Calu3 (cell line): ENCODE measurements at regions not wholly inside any gene's neighbourhood (a gene's known extent, or its start where the extent isn't known, plus 50 kb on each side); places are given as distances from the start of the nearest gene placed in this dataset.

ENCODE experiments used
- BruUV-seq: library from RNA; stranded (reverse); fragments of 400-500 nt; replicated peaks from 2 replicates; lab custom pipeline; 2021; lab: Mats Ljungman, UMichigan
- CTCF ChIA-PET: fragments of 300-600 bp; sonication (Branson Sonifier 250); formaldehyde crosslinking; loops from one replicate; lab custom pipeline; 2022; ENCODE audit warnings: antibody characterized with exemption; lab: Charles Lee
- DNase-seq: peaks from one replicate; pipeline ENCODE4 v3.0.0; 2022
- H3K27ac Mint-ChIP-seq: one replicate; pipeline ENCODE4 v1.8.0; 2022; ENCODE audit warnings: mixed read lengths; ENCODE audit not compliant: unreplicated experiment
- H3K27me3 Mint-ChIP-seq: one replicate; pipeline ENCODE4 v1.8.0; 2022; ENCODE audit warnings: mixed read lengths; ENCODE audit not compliant: unreplicated experiment
- H3K36me3 Mint-ChIP-seq: one replicate; pipeline ENCODE4 v1.8.0; 2022; ENCODE audit warnings: mild to moderate bottlenecking, moderate library complexity, mixed read lengths; ENCODE audit not compliant: insufficient read depth, unreplicated experiment
- H3K4me1 Mint-ChIP-seq: one replicate; pipeline ENCODE4 v1.8.0; 2022; ENCODE audit warnings: mild to moderate bottlenecking, low read depth, mixed read lengths; ENCODE audit not compliant: unreplicated experiment
- H3K4me3 Mint-ChIP-seq: one replicate; pipeline ENCODE4 v1.8.0; 2022; ENCODE audit warnings: mild to moderate bottlenecking, low read depth, moderate library complexity, mixed read lengths; ENCODE audit not compliant: unreplicated experiment
- H3K9me3 Mint-ChIP-seq: one replicate; pipeline ENCODE4 v1.8.0; 2022; ENCODE audit warnings: low read depth, mixed read lengths; ENCODE audit not compliant: unreplicated experiment
- intact Hi-C: fragments of 100-400 bp; cut with micrococcal nuclease; formaldehyde crosslinking; loops from one replicate; pipeline ENCODE4 v1.10.0; 2022; ENCODE audit not compliant: unreplicated experiment
- TF ChIP-seq, protein P1 (sequence below): fragments of 200-600 bp; IDR thresholded peaks from one replicate; pipeline ENCODE4 v1.8.0; 2022; ENCODE audit warnings: antibody characterized with exemption; ENCODE audit not compliant: unreplicated experiment

DNA sequence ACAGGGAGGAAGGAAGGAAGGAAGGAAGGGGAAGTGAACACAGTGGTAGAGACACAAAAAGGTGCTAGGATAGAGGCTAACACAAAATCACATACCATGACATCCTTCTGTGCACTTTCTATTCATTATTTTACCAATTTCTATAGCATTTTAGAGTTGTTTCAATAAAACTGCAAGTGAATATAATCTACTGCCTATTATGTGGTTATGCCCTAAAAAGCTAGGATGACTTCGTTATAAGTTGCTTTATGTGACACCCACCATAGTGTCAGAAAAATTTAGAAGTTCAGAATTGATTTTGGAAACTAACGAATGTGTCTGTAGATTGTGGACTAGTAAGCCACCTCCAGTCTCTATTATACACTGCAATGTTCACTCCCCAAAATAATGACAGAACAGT, 59.4 kb upstream of the EDNRA start:
- Mint-ChIP-seq H3K36me3 (no peaks in the 10 kb centered on the region), H3K27me3 (no peaks in the 10 kb centered on the region), H3K4me1 (no peaks in the 10 kb centered on the region), H3K27ac (no peak overlapping the region), H3K4me3 (no peak overlapping the region), H3K9me3 (no peaks in the 10 kb centered on the region)
- intact Hi-C loops = no loop called here
- no TSS peak for BruUV-seq
- TF ChIP-seq, protein P1, sequence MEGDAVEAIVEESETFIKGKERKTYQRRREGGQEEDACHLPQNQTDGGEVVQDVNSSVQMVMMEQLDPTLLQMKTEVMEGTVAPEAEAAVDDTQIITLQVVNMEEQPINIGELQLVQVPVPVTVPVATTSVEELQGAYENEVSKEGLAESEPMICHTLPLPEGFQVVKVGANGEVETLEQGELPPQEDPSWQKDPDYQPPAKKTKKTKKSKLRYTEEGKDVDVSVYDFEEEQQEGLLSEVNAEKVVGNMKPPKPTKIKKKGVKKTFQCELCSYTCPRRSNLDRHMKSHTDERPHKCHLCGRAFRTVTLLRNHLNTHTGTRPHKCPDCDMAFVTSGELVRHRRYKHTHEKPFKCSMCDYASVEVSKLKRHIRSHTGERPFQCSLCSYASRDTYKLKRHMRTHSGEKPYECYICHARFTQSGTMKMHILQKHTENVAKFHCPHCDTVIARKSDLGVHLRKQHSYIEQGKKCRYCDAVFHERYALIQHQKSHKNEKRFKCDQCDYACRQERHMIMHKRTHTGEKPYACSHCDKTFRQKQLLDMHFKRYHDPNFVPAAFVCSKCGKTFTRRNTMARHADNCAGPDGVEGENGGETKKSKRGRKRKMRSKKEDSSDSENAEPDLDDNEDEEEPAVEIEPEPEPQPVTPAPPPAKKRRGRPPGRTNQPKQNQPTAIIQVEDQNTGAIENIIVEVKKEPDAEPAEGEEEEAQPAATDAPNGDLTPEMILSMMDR = no peak
- no peak for DNase-seq
- CTCF ChIA-PET = no interaction called here

DNA sequence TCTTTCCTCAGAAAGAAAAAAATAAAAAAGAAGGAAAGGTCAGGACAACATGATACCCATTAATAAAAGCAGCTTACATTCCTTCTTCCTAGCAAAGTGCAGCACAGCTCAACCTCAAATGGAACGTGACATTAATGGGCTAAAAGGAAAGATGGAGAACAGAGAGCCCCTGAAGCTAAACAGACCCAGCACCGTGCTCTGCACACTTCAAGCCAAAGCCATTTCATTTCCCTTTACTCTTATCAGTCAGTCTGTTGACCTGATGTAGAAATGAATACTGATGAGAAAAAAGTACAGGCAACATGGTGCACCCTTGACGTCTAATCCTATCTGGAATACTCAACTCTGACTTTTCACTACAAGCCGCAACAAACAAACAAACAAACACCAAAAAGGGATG, 57.7 kb upstream of the EDNRA start:
- CTCF ChIA-PET = no interaction called here
- TF ChIP-seq, protein P1 = no peak
- H3K4me1 Mint-ChIP-seq = no peaks in the 10 kb centered on the region
- H3K36me3 Mint-ChIP-seq = no peaks in the 10 kb centered on the region
- no peaks in the 10 kb centered on the region for H3K27me3 Mint-ChIP-seq
- intact Hi-C loops = no loop called here
- H3K27ac Mint-ChIP-seq = no peak overlapping the region
- DNase-seq = no peak
- H3K4me3 Mint-ChIP-seq = no peak overlapping the region
- H3K9me3 Mint-ChIP-seq = no peaks in the 10 kb centered on the region
- no TSS peak for BruUV-seq

DNA sequence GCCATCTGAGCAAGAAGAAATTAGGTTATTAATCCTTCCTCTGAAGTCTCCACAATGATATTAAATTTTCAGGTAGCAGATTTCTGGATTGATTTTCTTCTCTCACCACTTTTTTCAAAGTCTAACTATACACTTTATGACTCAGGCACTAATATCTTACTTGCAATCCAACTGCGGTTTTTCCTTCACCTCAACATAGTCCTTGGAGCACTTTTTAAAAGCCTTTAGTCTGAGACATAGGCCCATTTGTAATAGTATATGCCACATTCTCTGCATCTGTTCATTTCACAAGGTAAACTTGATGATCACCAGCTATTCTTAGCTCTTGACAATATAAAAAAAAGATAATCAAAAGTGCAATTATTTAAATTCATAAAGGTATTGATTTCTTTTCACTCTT, 55.9 kb upstream of the EDNRA start:
- intact Hi-C loops = no loop called here
- Mint-ChIP-seq H3K36me3 (no peaks in the 10 kb centered on the region), H3K9me3 (no peaks in the 10 kb centered on the region), H3K4me1 (no peaks in the 10 kb centered on the region), H3K27ac (no peak overlapping the region), H3K4me3 (no peak overlapping the region), H3K27me3 (no peaks in the 10 kb centered on the region)
- BruUV-seq = no TSS peak
- CTCF ChIA-PET = no interaction called here
- no peak for DNase-seq
- TF ChIP-seq, protein P1 = no peak

DNA sequence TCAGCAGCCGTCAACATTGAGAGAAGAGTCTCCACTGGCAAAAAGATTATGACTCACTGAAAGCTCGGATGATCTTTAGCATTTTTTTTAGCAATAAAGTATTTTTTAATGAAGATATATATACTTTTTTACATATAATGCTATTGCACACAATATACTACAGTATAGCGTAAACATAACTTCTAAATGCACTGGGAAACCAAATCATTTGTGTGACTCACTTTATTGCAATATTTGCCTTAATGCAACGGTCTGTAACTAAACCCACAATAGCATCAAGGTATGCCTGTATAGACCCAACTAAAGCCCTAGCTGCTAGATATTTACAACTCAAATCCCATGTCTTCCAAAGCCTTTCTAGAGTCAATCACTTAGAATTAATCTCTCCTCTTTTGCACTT, 52.3 kb upstream of the EDNRA start:
- no peaks in the 10 kb centered on the region for H3K27me3 Mint-ChIP-seq
- no peak overlapping the region for H3K27ac Mint-ChIP-seq
- H3K36me3 Mint-ChIP-seq = no peaks in the 10 kb centered on the region
- CTCF ChIA-PET = no interaction called here
- H3K4me3 Mint-ChIP-seq = no peak overlapping the region
- TF ChIP-seq, protein P1 = no peak
- peaks cover 4% of the 10 kb centered on the region for H3K9me3 Mint-ChIP-seq
- no peak for DNase-seq
- BruUV-seq = no TSS peak
- intact Hi-C loops = no loop called here
- no peaks in the 10 kb centered on the region for H3K4me1 Mint-ChIP-seq
